Right forelimb (tissue), 1 donor: ENCODE measurements at regions not wholly inside any gene's neighbourhood (a gene's known extent, or its start where the extent isn't known, plus 50 kb on each side); places are given as distances from the start of the nearest gene placed in this dataset.
"Not testable (repeated sequence)": the region's sequence is repeated elsewhere in the genome, so short reads cannot be mapped to it uniquely, and the experiment has no call there.

ENCODE experiments used
- DNase-seq: peaks from one replicate; pipeline ENCODE4 v3.0.0-alpha.2; 2018

GRCh38 chr11:14573539-14574057 is 53.4 kb upstream of the PSMA1 start:
- DNase-seq = not testable (repeated sequence)

- DNase-seq = no peak
Observed at GRCh38 chr11:14577292-14577691, 57.1 kb upstream of the PSMA1 start.

GRCh38 chr11:14577835-14578529 is 57.8 kb upstream of the PSMA1 start:
- no peak for DNase-seq

GRCh38 chr11:14578541-14578956 is 58.4 kb upstream of the PSMA1 start:
- DNase-seq = no peak

GRCh38 chr11:14579646-14580045 is 59.5 kb upstream of the PSMA1 start:
- no peak for DNase-seq

- DNase-seq = peak; percentile 52
Observed at GRCh38 chr11:14582793-14583192, 60.8 kb upstream of the PDE3B start.

GRCh38 chr11:14583252-14584034 is 60.2 kb upstream of the PDE3B start:
- no peak for DNase-seq

GRCh38 chr11:14584035-14584363 is 59.6 kb upstream of the PDE3B start:
- DNase-seq = no peak

GRCh38 chr11:14584595-14584994 is 59.0 kb upstream of the PDE3B start:
- DNase-seq = no peak

- no peak for DNase-seq
Observed at GRCh38 chr11:14585438-14585837, 58.2 kb upstream of the PDE3B start.

- no peak for DNase-seq
Observed at GRCh38 chr11:14587258-14587657, 56.3 kb upstream of the PDE3B start.

- no peak for DNase-seq
Observed at GRCh38 chr11:14588681-14589080, 54.9 kb upstream of the PDE3B start.

- DNase-seq = no peak
Observed at GRCh38 chr11:14589421-14589820, 54.2 kb upstream of the PDE3B start.

- DNase-seq = not testable (repeated sequence)
Observed at GRCh38 chr11:14591046-14591445, 52.6 kb upstream of the PDE3B start.

- no peak for DNase-seq
Observed at GRCh38 chr11:14593671-14594070, 49.9 kb upstream of the PDE3B start.
